ENCODE measurements at regions not wholly inside any gene's neighbourhood (a gene's known extent, or its start where the extent isn't known, plus 50 kb on each side); places are given as distances from the start of the nearest gene placed in this dataset.
"Not testable (repeated sequence)": the region's sequence is repeated elsewhere in the genome, so short reads cannot be mapped to it uniquely, and the experiment has no call there.

DNA sequence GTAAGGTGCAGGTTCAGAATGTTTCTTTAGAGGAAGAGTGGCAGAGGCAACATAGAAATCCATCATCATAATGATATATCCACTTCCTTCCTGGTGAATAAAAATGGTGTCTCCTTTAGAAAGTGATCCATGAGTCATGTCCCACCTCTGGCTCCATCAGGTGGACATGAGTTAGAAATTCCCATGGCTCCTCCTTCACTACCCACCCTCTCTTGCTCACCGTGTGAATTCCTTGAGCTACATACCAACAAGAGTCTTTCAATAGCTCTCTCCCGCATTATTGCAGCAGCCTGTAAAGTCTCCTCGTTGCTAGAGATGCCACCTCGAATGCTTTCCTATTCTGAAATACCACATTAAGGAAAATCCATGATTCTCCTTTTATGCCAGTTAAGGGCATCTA, 317.6 kb downstream of the LNPK start:
- no peak for DNase-seq (ENCODE audit: low spot score)

GRCh38 chr2:175679728-175680127, 322.3 kb downstream of the LNPK start:
- DNase-seq (ENCODE audit: low spot score): no peak

DNA sequence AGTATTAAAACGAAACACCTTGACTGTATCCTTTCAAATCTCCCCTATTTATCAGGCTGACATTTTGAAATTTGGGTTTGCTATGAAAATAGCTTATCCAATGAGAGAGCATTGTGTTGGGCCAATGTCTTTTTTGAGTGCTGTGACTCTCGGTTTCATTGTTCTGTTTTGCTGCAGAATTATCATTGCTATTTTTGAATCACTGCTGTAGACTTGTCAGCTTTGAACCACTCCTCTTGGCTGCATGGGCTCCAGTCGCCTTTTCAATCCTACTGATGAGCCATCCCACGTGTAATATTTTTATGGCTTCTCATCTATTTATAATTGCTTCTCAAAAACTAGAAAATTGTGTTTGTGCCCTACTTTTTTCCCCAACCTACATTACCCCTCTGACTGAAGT, 322.8 kb downstream of the LNPK start:
- DNase-seq (ENCODE audit: low spot score): no peak

GRCh38 chr2:175677880-175678279, 324.2 kb downstream of the LNPK start:
- DNase-seq (ENCODE audit: low spot score): no peak

- no peak for DNase-seq (ENCODE audit: low spot score)
These were observed 325.3 kb downstream of the LNPK start for GRCh38 chr2:175676813-175677212.

- not testable (repeated sequence) for DNase-seq (ENCODE audit: low spot score)
These were observed 333.3 kb downstream of the LNPK start for GRCh38 chr2:175668804-175669203.

- no peak for DNase-seq (ENCODE audit: low spot score)
These were observed 339.7 kb downstream of the LNPK start for GRCh38 chr2:175662335-175662734.

DNA sequence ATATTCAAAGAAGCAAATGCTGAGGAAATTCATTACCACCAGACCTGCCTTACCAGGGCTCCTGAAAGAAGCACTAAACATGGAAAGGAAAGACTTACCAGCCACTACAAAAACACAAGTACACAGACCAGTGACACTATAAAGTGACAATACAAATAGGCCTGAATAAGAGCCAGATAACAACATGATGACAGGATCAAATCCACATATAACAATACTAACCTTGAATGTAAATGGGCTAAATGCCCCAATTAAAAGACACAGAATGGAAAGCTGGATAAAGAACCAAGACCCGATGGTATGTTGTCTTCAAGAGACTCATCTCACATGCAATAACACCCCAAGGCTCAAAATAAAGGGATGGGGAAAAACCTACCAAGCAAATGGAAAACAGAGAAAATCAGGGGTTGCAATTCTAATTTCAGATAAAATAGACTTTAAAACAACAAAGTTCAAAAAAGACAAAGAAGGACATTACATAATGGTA, 353.4 kb downstream of the LNPK start:
- DNase-seq (ENCODE audit: low spot score): no peak

GRCh38 chr2:175647058-175647457, 355.0 kb downstream of the LNPK start:
- no peak for DNase-seq (ENCODE audit: low spot score)

GRCh38 chr2:175640655-175641054, 361.4 kb downstream of the LNPK start:
- no peak for DNase-seq (ENCODE audit: low spot score)

DNA sequence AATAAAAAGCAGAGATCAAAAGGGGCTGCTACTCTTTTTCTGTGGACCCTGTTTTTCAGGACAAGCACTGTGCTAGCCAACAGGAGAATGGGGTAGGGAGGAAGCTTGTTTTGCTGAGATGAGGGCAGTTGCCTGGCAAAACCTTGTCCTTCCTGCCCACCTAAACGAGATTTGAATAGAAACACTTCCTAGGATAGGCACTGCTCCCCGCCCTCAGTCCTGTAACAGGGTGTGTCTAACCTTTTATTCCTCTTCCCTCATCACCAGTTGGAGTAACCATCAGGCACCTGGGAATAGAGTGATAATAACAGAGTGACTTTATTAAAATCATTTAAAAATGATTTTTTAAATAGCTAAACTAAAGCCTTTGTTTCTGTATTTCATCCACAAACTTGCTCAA, 368.8 kb downstream of the LNPK start:
- DNase-seq (ENCODE audit: low spot score): no peak

- DNase-seq (ENCODE audit: low spot score): no peak
These were observed 370.8 kb downstream of the LNPK start for GRCh38 chr2:175631245-175631623.

DNA sequence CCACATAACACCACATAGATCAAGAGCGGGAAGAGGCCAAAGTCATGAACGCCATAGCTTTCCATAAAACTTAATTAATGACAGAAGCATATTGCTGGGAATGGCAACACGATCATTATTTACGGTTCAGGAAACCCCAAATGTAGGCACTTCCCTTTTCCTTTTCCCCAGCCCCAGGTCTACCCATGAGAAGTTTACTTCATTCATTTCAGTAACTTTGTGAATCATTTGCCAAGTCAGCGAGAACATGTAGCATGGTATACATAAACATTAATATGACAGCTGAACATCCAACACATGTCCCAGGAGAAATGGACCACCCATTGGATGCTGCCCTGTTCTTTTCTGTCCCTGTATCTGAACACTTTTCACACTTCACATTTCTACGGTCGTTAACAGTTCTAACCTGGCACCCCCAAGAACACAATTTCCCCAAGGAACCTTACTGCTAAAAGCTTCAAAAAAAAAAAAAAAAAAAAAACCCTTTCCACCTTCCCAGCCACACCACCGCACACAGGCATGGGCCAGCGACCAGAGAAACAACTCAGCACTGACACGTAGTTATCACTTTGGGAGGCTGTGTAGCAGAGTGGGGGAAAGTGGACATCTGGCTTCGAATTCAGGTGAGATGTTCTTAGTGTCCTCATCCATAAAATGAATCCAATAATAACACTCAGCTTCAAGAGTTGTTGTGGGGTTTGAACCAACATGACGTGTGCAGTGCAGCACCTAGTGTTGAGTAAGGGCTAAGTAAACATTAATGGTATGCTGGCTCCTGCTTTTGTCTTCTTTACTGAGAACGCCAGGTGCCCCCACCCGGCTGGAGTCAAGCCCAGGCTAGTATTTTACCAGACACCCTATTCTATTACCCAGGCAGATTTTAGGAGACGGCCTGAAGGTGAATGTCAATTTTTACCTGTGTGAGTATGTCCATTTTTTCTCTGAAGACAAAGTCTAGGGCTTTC, 371.5 kb downstream of the LNPK start:
- no peak for DNase-seq (ENCODE audit: low spot score)

DNA sequence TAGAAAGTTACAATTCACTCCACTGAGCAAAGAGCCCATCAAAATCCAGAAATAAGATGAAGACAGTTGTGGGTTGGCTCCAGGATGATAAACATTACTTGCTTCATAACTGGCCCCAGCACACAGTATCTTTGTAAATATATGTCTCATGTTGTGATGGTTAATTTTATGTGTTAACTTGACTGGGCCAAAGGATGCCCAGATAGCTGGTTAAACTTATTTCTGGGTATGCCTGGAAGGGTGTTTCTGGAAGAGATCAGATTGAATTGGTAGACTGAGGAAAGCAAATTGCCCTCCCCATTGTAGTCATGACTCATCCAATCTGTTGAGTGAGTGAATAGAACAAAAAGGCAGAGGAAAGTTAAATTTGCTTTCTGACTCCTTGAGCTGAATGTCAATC, 373.8 kb downstream of the LNPK start:
- no peak for DNase-seq (ENCODE audit: low spot score)

DNA sequence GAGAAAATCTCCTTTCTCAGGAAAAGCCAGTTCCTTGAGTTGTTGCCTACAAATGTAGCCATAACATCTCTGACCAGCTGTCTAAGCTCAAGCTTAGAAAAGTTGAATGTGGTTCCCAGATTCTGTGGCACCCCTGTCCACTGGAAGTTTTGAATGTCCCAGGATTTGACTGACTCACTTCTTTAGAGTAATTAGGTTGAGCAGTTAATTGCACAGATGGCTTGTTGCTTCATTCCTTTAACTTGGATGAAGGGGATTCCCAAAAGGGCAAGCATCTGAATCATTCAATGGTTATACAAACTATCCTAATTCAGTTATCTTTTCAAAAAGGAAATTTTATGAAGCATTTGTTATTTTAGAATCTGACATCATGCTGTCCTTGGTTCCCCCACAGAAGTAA, 374.7 kb downstream of the LNPK start:
- DNase-seq (ENCODE audit: low spot score): no peak

GRCh38 chr2:175626796-175627195, 375.3 kb downstream of the LNPK start:
- DNase-seq (ENCODE audit: low spot score): no peak

GRCh38 chr2:175624785-175625184, 377.3 kb downstream of the LNPK start:
- no peak for DNase-seq (ENCODE audit: low spot score)

GRCh38 chr2:175624211-175624761, 377.8 kb downstream of the LNPK start:
- no peak for DNase-seq (ENCODE audit: low spot score)

GRCh38 chr2:175621821-175622220, 380.2 kb downstream of the LNPK start:
- DNase-seq (ENCODE audit: low spot score): no peak

- peak; percentile 2 for DNase-seq (ENCODE audit: low spot score)
These were observed 382.0 kb downstream of the LNPK start for GRCh38 chr2:175620106-175620505.

DNA sequence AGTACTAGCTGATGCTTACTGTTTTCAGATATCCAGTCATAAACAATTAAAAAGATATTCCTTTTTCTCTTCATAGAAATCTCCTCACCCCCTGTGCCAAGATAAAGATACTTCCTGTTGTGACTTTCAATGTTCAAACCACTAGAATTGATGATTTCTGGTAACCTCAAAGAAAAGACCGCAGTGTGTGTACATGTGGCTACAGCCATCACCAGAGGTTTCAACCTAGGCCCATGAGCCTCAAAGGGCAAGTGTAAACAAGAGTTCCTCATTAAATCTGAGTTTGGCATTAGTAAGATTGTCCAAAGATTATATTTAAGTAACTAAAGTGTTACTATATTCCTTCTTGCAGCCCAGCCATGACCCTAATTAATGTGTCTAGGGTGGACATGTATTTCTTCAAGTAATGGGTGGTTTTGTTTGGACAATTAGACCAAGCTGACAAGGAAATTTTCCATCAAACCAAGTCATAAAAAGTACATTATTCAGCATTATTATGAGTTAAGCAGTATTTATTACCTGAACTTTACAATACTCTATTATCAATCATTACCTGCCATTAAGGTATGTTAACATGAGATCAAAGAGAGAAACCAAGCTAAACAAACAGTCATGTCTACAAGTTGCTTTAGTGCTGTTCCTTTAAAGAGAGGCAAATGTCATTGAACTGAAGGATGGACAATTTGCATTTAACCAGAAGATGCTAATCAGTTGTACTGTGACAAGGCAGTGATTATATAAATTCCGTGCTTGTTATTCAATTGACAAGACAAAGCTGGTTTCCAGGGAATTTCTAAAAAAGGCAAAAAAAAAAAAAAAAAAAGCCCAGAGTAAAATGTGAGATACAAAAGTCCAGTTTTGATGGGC, 382.7 kb downstream of the LNPK start:
- DNase-seq (ENCODE audit: low spot score): no peak

- no peak for DNase-seq (ENCODE audit: low spot score)
These were observed 389.8 kb downstream of the LNPK start for GRCh38 chr2:175612280-175612679.
